ENCODE measurements at regions not wholly inside any gene's neighbourhood (a gene's known extent, or its start where the extent isn't known, plus 50 kb on each side); places are given as distances from the start of the nearest gene placed in this dataset.
"Not testable (repeated sequence)": the region's sequence is repeated elsewhere in the genome, so short reads cannot be mapped to it uniquely, and the experiment has no call there.

GRCh38 chr14:59057551-59057950, 130.9 kb upstream of the DAAM1 start:
- Histone ChIP-seq H3K9me3 (replicated peaks in 1 of 3) (no peaks in the 10 kb centered on the region), H3K27ac (no peak overlapping the region), H3K4me1 (replicated peaks in 1 of 2) (no peaks in the 10 kb centered on the region), H3K36me3 (replicated peaks in 1 of 2) (no peaks in the 10 kb centered on the region), H3K4me3 (no peak overlapping the region), H3K27me3 (no peaks in the 10 kb centered on the region)
- intact Hi-C loops (cut with DNase I) = loop anchor here in 1 of 2 donors (10.0 kb wide), 2 partner anchors 413 to 553 kb away; no protein-coding TSS in a partner anchor
- no peak for DNase-seq
- 57 to 85% (median 80%) methylated on average over 2 of the region's 2 CpGs for WGBS, 4 donors
- TF ChIP-seq CTCF (IDR thresholded peaks at IDR 0.05) (no peak), POLR2A (IDR thresholded peaks at IDR 0.05) (no peak)

DNA sequence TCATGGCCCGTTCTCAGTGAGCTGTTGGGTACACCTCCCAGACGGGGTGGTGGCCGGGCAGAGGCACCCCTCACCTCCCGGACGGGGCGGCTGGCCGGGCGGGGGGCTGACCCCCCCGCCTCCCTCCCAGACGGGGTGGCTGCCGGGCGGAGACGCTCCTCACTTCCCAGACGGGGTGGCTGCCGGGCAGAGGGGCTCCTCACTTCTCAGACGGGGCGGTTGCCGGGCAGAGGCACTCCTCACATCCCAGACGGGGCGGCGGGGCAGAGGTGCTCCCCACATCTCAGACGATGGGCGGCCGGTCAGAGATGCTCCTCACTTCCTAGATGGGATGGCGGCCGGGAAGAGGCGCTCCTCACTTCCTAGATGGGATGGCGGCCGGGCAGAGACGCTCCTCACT, 129.7 kb upstream of the DAAM1 start:
- not testable (repeated sequence) for DNase-seq; H3K27me3 ChIP-seq; H3K36me3 ChIP-seq (replicated peaks in 1 of 2); H3K4me1 ChIP-seq (replicated peaks in 1 of 2); H3K9me3 ChIP-seq (replicated peaks in 1 of 3); H3K4me3 ChIP-seq; H3K27ac ChIP-seq
- 88 to 97% (median 91%) methylated on average over 8 to 26 of the region's 30 CpGs for whole genome bisulfite sequencing, 4 donors
- intact Hi-C loops (cut with DNase I) = loop anchor here in 1 of 2 donors (10.0 kb wide), 2 partner anchors 414 to 554 kb away; no protein-coding TSS in a partner anchor

DNA sequence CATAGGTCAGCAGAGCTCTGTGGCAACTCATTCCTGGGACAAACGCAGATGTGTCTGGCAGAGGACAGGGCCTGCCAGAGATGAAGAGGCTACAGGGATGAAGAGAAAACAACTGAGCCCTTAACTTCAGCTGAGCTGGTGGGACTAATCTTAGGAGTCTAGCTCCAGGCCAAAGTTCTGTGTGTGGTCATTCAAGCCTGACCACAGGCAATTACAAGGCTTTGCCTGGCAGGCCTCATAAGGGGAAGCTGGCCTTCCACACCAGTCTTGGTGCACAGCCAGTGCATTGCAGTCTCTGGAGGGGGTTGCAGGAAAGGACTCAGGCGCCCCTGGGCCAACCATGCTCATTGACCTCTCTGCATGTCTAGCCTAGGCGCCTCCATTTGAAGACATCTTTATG, 127.6 kb upstream of the DAAM1 start:
- peaks cover 0 to 7% (median 6%) of the 10 kb centered on the region in 3 donors for H3K9me3 ChIP-seq (replicated peaks in 1 of 3)
- H3K36me3 ChIP-seq (replicated peaks in 1 of 2) = no peaks in the 10 kb centered on the region
- intact Hi-C loops (cut with DNase I) = no loop called here
- no peaks in the 10 kb centered on the region for H3K27me3 ChIP-seq
- H3K4me1 ChIP-seq (replicated peaks in 1 of 2) = no peaks in the 10 kb centered on the region
- DNase-seq = no peak
- H3K4me3 ChIP-seq = no peak overlapping the region
- WGBS, 4 donors = 57 to 83% (median 79%) methylated on average over 2 to 3 of the region's 3 CpGs
- TF ChIP-seq CTCF (IDR thresholded peaks at IDR 0.05) (no peak), POLR2A (IDR thresholded peaks at IDR 0.05) (no peak)
- no peak overlapping the region for H3K27ac ChIP-seq

GRCh38 chr14:59061292-59061691, 127.2 kb upstream of the DAAM1 start:
- no peak overlapping the region for H3K4me3 ChIP-seq
- intact Hi-C loops (cut with DNase I) = no loop called here
- H3K4me1 ChIP-seq (replicated peaks in 1 of 2) = no peaks in the 10 kb centered on the region
- DNase-seq = no peak
- no peaks in the 10 kb centered on the region for H3K36me3 ChIP-seq (replicated peaks in 1 of 2)
- TF ChIP-seq POLR2A (IDR thresholded peaks at IDR 0.05) (no peak), CTCF (IDR thresholded peaks at IDR 0.05) (no peak)
- H3K27ac ChIP-seq = no peak overlapping the region
- WGBS, 4 donors = 62 to 92% (median 71%) methylated on average over 3 of the region's 3 CpGs
- peaks cover 0 to 7% (median 6%) of the 10 kb centered on the region in 3 donors for H3K9me3 ChIP-seq (replicated peaks in 1 of 3)
- no peaks in the 10 kb centered on the region for H3K27me3 ChIP-seq

DNA sequence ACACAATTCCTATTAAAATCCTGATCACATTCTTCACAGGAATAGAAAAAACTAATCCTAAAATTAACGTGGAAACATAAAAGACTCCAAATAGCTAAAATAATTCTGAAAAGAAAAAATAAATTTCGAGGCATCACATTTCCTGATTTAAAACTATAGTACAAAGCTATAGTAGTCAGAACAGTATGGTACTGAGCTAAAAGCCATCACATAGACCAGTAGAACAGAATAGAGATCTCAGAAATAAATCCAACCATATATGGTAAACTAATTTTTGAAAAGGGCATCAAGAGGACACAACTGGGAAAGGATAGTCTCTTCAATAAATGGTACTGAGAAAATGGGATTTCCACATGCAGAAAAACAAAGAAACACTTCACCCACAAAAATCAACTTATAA, 125.2 kb upstream of the DAAM1 start:
- no peak for DNase-seq
- no peak overlapping the region for H3K27ac ChIP-seq
- 53 to 78% (median 56%) methylated on average over 2 of the region's 2 CpGs for WGBS, 4 donors
- peaks cover 0 to 7% (median 6%) of the 10 kb centered on the region in 3 donors for H3K9me3 ChIP-seq (replicated peaks in 1 of 3)
- TF ChIP-seq CTCF (IDR thresholded peaks at IDR 0.05) (no peak), POLR2A (IDR thresholded peaks at IDR 0.05) (no peak)
- no peaks in the 10 kb centered on the region for H3K27me3 ChIP-seq
- no peak overlapping the region for H3K4me3 ChIP-seq
- H3K4me1 ChIP-seq (replicated peaks in 1 of 2) = no peaks in the 10 kb centered on the region
- intact Hi-C loops (cut with DNase I) = no loop called here
- no peaks in the 10 kb centered on the region for H3K36me3 ChIP-seq (replicated peaks in 1 of 2)

Measured in adrenal gland (tissue), 9 donors.